8988T (cell line): ENCODE measurements at regions not wholly inside any gene's neighbourhood (a gene's known extent, or its start where the extent isn't known, plus 50 kb on each side); places are given as distances from the start of the nearest gene placed in this dataset.
"Not testable (repeated sequence)": the region's sequence is repeated elsewhere in the genome, so short reads cannot be mapped to it uniquely, and the experiment has no call there.

ENCODE experiments used
- DNase-seq: peaks from one replicate; pipeline ENCODE4 v3.0.0; 2011

DNA sequence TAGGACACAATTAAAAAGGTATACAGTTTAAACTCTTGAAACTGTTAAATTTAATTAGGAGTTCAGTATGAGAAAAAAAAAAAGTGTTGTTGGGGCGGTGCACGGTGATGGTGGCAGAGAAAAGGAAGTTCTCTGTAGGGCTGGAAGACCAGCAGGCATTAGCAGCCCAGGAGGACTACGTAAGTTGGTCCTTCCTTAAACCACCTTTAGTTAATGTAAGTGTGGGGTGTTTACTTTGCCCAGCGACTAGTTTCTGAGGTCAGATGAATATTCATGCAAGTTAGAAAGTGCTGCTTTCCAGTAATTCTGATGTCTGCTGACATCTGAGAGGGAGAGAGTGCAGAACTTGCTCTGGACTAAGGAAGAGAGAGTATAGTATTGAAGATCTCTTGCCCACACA is 54.9 kb downstream of the NKX2-1 start:
- no peak for DNase-seq

DNA sequence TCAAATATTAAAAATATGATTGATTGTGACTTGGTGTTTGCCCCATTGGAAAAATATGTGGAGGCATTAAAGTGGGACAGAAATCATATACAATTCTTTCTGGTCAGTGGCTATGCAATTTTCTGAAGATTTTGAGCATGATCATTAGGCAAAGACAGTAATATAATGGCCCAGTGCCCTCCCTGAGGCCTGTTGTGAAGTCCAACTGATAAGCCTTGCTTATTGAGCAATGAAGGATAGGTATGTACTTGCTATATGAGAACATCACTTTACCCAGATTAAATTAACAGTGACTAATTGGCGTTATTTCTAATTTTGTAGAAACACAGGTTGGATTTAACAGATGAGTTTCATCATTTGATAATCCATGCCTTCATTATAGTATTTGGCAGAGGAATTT is 57.1 kb downstream of the NKX2-1 start:
- DNase-seq, result no peak

DNA sequence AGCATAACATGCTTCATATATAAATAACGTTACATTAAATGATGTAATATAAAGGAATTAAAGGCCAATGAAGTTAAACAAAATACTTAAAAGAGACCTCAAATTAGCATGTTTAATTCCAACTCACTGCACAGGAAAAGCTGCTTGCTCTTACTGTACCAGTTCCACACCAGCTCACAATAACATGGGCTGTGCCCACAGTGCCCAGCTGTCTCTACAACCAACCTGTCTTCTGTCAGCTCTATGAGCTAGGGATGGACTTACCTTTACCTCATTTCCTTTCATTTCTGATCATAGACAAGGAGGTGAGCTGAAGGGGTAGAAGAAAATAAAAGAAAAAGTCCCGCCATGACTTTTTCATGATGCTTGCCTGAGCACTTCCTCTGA is 64.8 kb downstream of the NKX2-1 start:
- no peak for DNase-seq

DNA sequence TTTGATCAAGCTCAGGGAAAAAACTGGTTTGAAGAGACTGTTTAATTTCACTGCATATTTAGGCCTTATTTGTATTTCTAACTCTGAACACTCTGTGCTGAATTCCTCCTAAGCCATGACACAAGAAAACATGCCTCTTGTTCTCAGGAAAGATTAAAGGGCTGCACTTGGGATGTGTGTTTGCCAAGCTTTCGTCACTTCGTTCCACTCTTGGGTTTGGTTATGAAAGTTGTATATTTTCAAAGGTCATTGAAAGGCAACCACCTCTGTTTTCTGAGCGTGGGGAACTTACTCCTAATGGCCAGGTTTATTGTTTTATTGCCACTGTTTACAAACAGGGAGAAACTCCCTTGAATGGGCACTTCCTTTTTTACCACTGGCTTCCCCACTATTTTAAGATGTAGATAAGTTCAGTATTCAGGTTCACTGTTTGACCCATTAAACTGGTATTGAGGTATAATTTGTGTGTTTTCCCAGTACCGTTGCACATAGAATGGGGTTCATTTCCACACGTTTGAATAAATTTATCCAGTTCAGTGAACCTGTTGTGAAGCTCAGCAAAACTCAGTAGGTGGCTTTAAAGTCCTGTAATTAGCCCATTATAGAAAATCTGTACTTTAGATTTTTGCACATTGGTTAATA is 65.3 kb downstream of the NKX2-1 start:
- DNase-seq, result no peak

DNA sequence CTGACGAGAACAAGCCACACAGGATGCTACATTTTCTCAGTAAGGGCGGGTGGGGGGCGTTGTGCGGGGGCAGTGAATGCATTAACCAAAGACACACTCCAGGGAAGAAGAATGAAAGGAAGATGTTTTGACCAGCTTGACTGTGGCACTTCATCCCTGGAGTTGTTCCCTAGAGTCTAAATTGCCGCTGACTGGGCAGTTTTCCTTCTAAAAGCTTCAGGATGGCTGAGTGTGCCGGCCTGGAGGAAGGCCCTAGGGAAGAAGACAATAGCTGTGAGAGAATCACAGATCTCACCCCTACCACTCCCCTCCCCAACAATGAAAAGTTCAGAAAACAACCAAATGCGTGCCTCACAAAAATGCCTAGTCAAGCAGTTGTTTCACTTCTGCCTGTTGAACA is 67.2 kb downstream of the NKX2-1 start:
- no peak for DNase-seq

DNA sequence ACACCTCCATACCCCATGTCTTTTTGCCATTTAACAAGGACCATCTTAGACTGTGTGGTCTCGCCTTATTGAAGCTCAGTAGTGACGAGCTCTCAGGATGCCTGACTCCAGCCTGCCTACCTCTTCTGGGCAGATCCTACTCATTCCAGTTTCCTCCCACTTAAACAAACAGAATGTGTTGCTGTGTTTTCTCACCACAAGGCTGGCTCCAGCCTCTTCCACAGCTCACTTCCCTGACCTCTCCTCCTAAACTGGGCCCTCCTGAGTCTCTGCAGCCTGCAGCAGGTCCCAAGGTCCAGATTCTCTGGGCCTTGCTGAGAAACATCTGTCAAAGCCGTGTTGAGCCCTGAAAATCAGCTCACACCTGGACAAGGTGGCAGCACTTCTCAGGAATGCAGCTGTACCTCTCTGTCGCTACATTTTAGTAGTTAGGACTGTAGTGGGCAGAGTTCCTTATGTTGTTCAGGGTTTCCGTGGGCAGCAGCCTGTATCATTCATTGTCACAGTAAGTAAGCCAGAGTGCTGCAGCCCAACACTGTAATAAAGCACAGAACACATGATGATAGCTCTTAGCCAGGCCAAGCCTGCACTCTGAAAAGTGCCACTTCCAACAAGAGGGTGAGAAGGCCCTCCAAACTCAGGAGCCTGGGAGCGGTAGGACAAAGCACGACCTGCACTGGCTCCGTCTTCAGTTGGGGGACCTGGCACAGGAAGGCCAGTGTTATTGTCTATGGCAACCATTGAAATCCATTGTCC is 68.5 kb downstream of the NKX2-1 start:
- DNase-seq, result no peak

DNA sequence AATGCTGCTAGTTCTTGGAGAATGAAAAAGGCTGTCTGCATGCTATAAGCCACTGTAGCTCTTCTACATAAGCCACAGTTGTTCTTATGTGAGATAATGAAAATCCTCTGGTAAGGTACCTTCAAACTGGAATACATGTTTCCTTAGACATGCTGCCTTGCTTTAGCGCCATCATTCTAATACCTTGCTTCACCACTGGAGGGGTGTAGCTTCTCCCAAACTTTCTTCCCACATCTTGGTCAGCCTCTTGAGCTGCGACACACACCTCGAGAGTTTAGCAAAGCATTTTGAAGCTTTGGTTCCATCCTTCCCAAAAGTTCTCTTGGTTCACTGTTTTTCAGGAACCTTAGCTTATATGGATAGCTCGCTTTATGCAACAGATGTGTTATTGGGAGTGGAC is 69.5 kb downstream of the NKX2-1 start:
- no peak for DNase-seq

DNA sequence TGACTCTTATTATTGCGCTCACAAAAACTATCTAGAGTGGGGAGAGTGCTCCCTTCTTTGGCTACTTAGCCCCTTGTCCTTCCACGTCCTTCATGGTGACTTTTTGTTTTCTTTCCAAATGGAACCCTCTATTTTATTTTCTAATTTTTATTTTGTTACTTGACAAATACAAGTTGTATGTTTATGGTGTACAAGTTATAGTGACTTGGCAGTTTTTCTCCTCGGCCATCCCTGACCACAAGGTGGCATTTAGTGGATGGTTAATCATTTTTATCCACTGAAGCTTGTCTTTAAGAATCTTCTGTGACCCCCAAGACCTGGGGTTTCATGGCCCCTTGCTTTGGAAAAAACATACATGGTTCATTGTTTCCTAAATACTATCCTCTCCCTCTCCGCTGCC is 70.1 kb downstream of the NKX2-1 start:
- DNase-seq, result no peak

DNA sequence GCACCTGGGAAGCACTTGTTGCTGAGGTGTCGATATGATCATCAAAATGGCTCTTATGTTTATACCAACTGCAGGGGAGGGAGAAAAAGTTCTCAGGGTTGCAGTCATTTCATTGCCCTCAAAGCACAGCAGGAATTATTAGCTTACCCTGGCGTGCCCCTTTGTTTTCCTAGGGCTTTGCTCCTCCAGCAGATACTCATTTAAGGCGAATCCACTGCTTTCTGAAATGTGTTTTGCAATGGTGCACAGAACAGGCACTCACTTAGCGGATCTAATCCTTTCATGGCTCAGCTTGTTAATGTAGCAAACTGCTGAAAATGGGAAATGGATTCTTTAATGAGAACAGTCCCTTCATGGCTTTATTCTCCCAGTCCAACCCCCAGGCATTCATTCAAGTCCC is 76.7 kb downstream of the NKX2-1 start:
- no peak for DNase-seq

DNA sequence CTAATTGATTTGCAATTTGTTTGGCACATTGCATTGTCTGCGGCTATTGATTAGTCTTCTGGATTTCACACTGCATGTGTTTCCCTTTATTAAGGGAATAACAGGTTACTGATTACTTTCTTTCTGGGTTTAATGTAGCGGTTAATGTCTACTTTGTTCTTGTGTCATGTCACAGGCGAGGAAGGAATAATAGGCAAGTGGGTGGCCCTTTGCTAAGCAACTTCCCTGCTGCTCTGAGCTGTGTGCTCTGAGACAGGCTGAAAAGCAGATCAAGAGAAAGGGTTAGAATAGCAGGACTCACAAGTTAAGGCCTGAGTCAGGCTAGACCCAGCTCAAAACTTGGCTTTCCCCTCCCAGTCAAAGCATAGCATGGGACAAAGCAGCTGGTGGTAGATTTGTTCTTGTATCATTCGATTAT is 77.2 kb downstream of the NKX2-1 start:
- no peak for DNase-seq

GRCh38 chr14:36441283-36441682 is 78.7 kb downstream of the NKX2-1 start:
- DNase-seq, result no peak

DNA sequence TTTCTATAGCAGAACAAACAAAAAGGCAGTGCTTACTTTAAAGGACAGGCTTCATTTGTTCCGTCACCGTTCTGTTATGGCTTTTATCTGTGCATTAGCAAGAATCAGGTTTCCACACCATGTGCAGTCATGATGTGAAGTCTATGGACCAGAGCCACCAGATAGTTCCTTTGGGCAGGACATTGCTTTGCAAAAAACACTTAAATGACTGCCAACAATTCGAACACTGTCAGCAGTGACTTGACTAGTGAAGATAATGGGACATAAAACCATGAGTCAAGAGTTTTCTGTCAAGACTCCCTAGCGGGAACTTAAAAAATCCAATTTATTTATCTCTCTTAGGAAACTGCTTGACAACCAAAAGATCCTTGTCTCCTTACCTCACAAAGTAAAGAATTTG is 80.3 kb downstream of the NKX2-1 start:
- DNase-seq, result no peak

DNA sequence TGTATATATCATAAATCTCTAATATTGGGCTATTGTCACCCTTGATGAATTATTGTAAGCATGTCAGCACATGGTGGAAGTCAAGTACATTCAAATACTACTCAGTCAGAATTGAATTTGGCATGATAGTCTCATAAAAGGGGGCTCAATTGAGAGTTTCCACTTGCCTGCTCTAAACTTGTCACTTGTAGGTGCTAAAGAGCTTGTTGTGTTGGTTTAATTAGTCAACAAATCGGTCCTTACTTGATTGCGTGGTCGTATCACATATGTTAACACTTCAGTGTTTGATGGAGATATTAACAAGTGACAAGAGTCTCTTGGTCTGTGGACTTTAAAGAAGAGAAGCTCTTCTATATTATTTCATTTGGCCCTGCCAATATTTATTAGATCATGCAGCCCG is 81.1 kb downstream of the NKX2-1 start:
- no peak for DNase-seq

- no peak for DNase-seq
Observed at GRCh38 chr14:36430662-36431084, 89.4 kb downstream of the NKX2-1 start.

- no peak for DNase-seq
Observed at GRCh38 chr14:36430169-36430568, 89.9 kb downstream of the NKX2-1 start.

GRCh38 chr14:36429692-36430091 is 90.3 kb downstream of the NKX2-1 start:
- no peak for DNase-seq

DNA sequence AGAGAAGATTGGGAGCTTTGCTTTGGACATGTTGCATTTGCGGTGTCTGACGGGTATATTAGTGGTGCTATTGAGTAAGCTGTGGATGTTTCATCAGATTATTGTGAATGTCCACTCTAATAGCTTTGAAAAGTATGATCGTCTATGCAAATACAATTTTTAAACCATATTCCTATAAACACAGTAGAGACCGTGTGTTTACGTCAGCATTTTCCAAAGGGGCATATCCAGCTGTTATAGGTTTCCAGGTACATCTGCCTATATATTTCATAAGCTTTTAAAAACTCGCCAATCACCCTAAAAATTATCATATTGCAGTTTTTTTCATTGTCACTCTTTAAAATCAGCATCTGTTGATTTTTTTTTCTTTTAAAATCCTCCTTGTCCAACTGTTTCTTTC is 91.7 kb downstream of the NKX2-1 start:
- no peak for DNase-seq

GRCh38 chr14:36426836-36427235 is 93.2 kb downstream of the NKX2-1 start:
- DNase-seq, result no peak

GRCh38 chr14:36426113-36426512 is 93.9 kb downstream of the NKX2-1 start:
- no peak for DNase-seq

DNA sequence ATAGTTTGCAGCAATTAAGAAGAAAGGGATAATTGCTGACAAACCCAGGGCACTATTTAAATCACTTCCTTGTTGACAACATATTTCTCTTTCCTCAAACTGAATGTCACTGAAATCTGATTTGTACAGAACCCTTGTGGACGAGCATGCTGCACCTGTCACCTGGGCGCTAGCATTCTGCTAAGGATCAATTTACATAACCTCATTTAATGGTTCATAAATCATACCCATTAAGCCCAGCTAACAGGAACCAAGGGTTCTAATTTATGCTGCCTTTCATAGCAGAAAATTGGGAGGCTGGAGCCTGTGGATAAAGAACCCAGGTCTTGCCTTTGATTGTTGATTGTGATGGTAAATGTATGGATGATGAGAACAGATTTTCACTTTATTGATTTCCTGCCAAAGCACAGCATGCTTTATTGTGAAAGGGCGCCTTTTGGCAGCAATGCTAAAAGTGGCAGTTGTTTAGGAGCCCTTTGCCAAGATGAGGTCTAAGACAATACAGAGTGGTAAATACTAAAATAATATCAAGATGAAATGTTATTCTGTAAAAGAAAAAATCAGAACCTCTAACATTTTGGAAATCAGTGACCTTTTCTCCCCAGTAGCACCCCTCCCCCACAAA is 95.4 kb downstream of the NKX2-1 start:
- DNase-seq, result no peak

DNA sequence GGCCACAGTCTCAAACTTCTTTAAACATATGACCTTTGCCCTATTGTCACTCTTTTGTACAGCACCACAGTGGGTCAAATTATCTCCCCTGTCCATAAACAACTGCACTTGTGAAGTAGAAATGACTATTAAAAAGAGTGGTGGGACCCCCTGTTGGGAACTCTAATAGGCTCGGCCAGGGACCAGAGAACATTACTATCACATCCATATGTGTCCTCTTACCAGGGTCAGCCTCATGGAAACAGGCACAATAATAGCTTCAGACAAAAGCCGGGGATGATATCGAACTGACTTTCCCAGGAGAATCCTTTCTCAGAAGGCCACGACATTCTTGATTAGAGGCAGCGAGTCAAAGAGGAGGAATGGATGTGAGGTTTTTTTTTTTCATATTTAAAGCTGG is 96.6 kb downstream of the NKX2-1 start:
- no peak for DNase-seq

GRCh38 chr14:36420149-36420687 is 99.8 kb upstream of the MBIP start:
- no peak for DNase-seq

DNA sequence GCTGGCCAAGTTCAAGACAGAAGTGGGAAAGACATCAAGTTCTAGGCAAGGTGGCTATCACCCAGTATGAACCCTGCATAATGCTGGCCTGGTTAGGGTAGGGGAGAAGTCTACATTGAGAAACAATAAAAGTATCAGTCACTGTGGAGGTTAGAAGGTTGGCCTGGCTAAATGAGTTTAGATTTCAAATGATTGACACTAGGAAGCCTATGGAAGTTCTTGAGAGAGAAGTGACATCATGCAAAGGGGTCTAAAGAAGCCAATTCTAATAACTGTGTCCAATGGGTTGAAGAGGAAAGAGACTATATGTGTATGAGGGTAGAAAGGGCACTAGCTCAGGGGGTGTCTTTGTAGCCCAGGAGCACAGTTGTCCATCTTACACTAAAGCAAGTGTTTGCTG is 98.5 kb upstream of the MBIP start:
- DNase-seq, result no peak

DNA sequence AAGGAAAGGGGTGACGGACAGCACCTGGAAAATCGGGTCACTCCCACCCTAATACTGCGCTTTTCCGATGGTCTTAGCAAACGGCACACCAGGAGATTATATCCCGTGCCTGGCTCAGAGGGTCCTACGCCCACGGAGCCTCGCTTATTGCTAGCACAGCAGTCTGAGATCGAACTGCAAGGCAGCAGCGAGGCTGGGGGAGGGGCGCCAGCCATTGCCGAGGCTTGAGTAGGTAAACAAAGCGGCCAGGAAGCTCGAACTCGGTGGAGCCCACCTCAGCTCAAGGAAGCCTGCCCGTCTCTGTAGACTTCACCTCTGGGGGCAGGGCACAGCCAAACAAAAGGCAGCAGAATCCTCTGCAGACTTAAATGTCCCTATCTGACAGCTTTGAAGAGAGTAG is 91.5 kb upstream of the MBIP start:
- DNase-seq, result not testable (repeated sequence)
